Ammon's horn (tissue), 1 donor: ENCODE measurements at regions not wholly inside any gene's neighbourhood (a gene's known extent, or its start where the extent isn't known, plus 50 kb on each side); places are given as distances from the start of the nearest gene placed in this dataset.
"Not testable (repeated sequence)": the region's sequence is repeated elsewhere in the genome, so short reads cannot be mapped to it uniquely, and the experiment has no call there.

Experiments used
- DNase-seq: peaks from one replicate; pipeline ENCODE4 v3.0.0-alpha.2; 2016; ENCODE audit warnings: low spot score

GRCh38 chr9:22650946-22651345 lies 204.3 kb downstream of the DMRTA1 start:
- DNase-seq: no peak

GRCh38 chr9:22654833-22655232 lies 208.2 kb downstream of the DMRTA1 start:
- DNase-seq: no peak

- no peak for DNase-seq
Measured at GRCh38 chr9:22657713-22658112, 211.1 kb downstream of the DMRTA1 start.

GRCh38 chr9:22658484-22658883 lies 211.9 kb downstream of the DMRTA1 start:
- DNase-seq: not testable (repeated sequence)

- no peak for DNase-seq
Measured at GRCh38 chr9:22682536-22682935, 235.9 kb downstream of the DMRTA1 start.

- no peak for DNase-seq
Measured at GRCh38 chr9:22682961-22683699, 236.5 kb downstream of the DMRTA1 start.

GRCh38 chr9:22683700-22684075 lies 237.1 kb downstream of the DMRTA1 start:
- no peak for DNase-seq

GRCh38 chr9:22693156-22693555 lies 246.5 kb downstream of the DMRTA1 start:
- no peak for DNase-seq

GRCh38 chr9:22700171-22700570 lies 253.5 kb downstream of the DMRTA1 start:
- no peak for DNase-seq

GRCh38 chr9:22718653-22719052 lies 272.0 kb downstream of the DMRTA1 start:
- no peak for DNase-seq

- DNase-seq: no peak
Measured at GRCh38 chr9:22722492-22722891, 275.9 kb downstream of the DMRTA1 start.

- DNase-seq: no peak
Measured at GRCh38 chr9:22731786-22732185, 285.2 kb downstream of the DMRTA1 start.

- DNase-seq: no peak
Measured at GRCh38 chr9:22739712-22740111, 293.1 kb downstream of the DMRTA1 start.

GRCh38 chr9:22740781-22741180 lies 294.2 kb downstream of the DMRTA1 start:
- DNase-seq: no peak

- no peak for DNase-seq
Measured at GRCh38 chr9:22742401-22742800, 295.8 kb downstream of the DMRTA1 start.

- DNase-seq: no peak
Measured at GRCh38 chr9:22773501-22774220, 327.0 kb downstream of the DMRTA1 start.

GRCh38 chr9:22790329-22790728 lies 343.7 kb downstream of the DMRTA1 start:
- DNase-seq: no peak

- DNase-seq: no peak
Measured at GRCh38 chr9:22808876-22809275, 362.3 kb downstream of the DMRTA1 start.

GRCh38 chr9:22809371-22809770 lies 362.7 kb downstream of the DMRTA1 start:
- no peak for DNase-seq

GRCh38 chr9:22813529-22813928 lies 366.9 kb downstream of the DMRTA1 start:
- DNase-seq: peak; percentile 57

- no peak for DNase-seq
Measured at GRCh38 chr9:22815246-22815645, 368.6 kb downstream of the DMRTA1 start.

GRCh38 chr9:22817181-22817580 lies 370.6 kb downstream of the DMRTA1 start:
- no peak for DNase-seq

GRCh38 chr9:22829236-22829635 lies 382.6 kb downstream of the DMRTA1 start:
- no peak for DNase-seq

GRCh38 chr9:22838266-22838665 lies 391.6 kb downstream of the DMRTA1 start:
- DNase-seq: no peak
